Mesenchymal stem cell (in vitro differentiated cells and primary cell): ENCODE measurements at regions not wholly inside any gene's neighbourhood (a gene's known extent, or its start where the extent isn't known, plus 50 kb on each side); places are given as distances from the start of the nearest gene placed in this dataset.
A peak's percentile ranks its signal among the peaks of the same experiment; 100 is the strongest.

Source experiments
- DNase-seq: peaks from one replicate; pipeline ENCODE4 v3.0.0-alpha.2; 2013
- H2AFZ ChIP-seq: one replicate; pipeline ENCODE4 v1.6.1; 2013; ENCODE audit warnings: low read depth, mild to moderate bottlenecking, control low read depth, inconsistent platforms, low read length, moderate library complexity
- H2AK5ac ChIP-seq: 2 replicates; pipeline ENCODE4 v1.6.1; 2013; ENCODE audit warnings: low read length, moderate library complexity, mild to moderate bottlenecking, inconsistent platforms; ENCODE audit not compliant: severe bottlenecking
- H2BK120ac ChIP-seq: one replicate; pipeline ENCODE4 v1.6.1; 2013; ENCODE audit warnings: low read depth, mild to moderate bottlenecking, inconsistent platforms, low read length, moderate library complexity
- H2BK12ac ChIP-seq, 2 experiments: one replicate each; pipeline ENCODE4 v1.6.1; 2013; ENCODE audit warnings: inconsistent platforms in 2 of 2, low read length in 2 of 2, mild to moderate bottlenecking in 2 of 2, moderate library complexity in 2 of 2, control low read depth in 1 of 2
- H2BK15ac ChIP-seq: one replicate; pipeline ENCODE4 v1.6.1; 2013; ENCODE audit warnings: mild to moderate bottlenecking, low read depth, inconsistent platforms; ENCODE audit not compliant: poor library complexity, severe bottlenecking
- H2BK5ac ChIP-seq: 2 replicates; pipeline ENCODE4 v1.6.1; 2013; ENCODE audit warnings: low read depth, mild to moderate bottlenecking, low read length, control low read depth, inconsistent platforms; ENCODE audit not compliant: poor library complexity, severe bottlenecking
- H3K14ac ChIP-seq, 2 experiments: one replicate each; pipeline ENCODE4 v1.6.1; 2013; ENCODE audit warnings: inconsistent platforms in 2 of 2, low read length in 2 of 2, control low read depth in 1 of 2, mild to moderate bottlenecking in 1 of 2, moderate library complexity in 1 of 2
- H3K18ac ChIP-seq, 2 experiments: one replicate each; pipeline ENCODE4 v1.6.1; 2013; ENCODE audit warnings: inconsistent platforms in 2 of 2, low read length in 2 of 2, control low read depth in 1 of 2, low read depth in 1 of 2, mild to moderate bottlenecking in 1 of 2
- H3K23ac ChIP-seq, 2 experiments: one replicate each; pipeline ENCODE4 v1.6.1; 2013; ENCODE audit warnings: inconsistent platforms in 2 of 2, low read length in 2 of 2, mild to moderate bottlenecking in 2 of 2, moderate library complexity in 2 of 2, control low read depth in 1 of 2
- H3K27ac ChIP-seq: 2 replicates; pipeline ENCODE4 v1.5.1; 2013; ENCODE audit warnings: mild to moderate bottlenecking, moderate library complexity, low read length, control low read depth, inconsistent platforms; ENCODE audit not compliant: poor library complexity, severe bottlenecking
- H3K27me3 ChIP-seq, 2 experiments: 2 replicates each; pipeline versions ENCODE4 v1.6.1 to v1.7.0; 2013; ENCODE audit warnings: low read length in 2 of 2, mild to moderate bottlenecking in 2 of 2, moderate library complexity in 2 of 2, control low read depth in 1 of 2, inconsistent platforms in 1 of 2; ENCODE audit not compliant: control insufficient read depth in 1 of 2, insufficient read depth in 1 of 2
- H3K36me3 ChIP-seq, 2 experiments: 2 replicates each; pipeline versions ENCODE4 v1.6.1 to v1.7.0; 2013; ENCODE audit warnings: low read length in 2 of 2, control low read depth in 1 of 2, inconsistent platforms in 1 of 2, low read depth in 1 of 2, mild to moderate bottlenecking in 1 of 2; ENCODE audit not compliant: insufficient read depth in 2 of 2, control insufficient read depth in 1 of 2
- H3K4ac ChIP-seq, 2 experiments: one replicate each; pipeline ENCODE4 v1.6.1; 2013; ENCODE audit warnings: inconsistent platforms in 2 of 2, low read length in 2 of 2, mild to moderate bottlenecking in 2 of 2, moderate library complexity in 2 of 2, control low read depth in 1 of 2, low read depth in 1 of 2
- H3K4me1 ChIP-seq: 2 replicates; pipeline ENCODE4 v1.6.1; 2013; ENCODE audit warnings: low read depth, low read length, control low read depth; ENCODE audit not compliant: control insufficient read depth, insufficient read depth
- H3K4me2 ChIP-seq: 2 replicates; pipeline ENCODE4 v1.6.1; 2013; ENCODE audit warnings: low read length, mild to moderate bottlenecking, inconsistent platforms; ENCODE audit not compliant: poor library complexity, severe bottlenecking
- H3K4me3 ChIP-seq, 2 experiments: 2 replicates each; pipeline versions ENCODE4 v1.5.1 to v1.7.0; 2013; ENCODE audit warnings: low read length in 2 of 2, mild to moderate bottlenecking in 2 of 2, control low read depth in 1 of 2, low read depth in 1 of 2; ENCODE audit not compliant: insufficient read depth in 1 of 2
- H3K79me1 ChIP-seq: replicated peaks from 2 replicates; pipeline ENCODE4 v1.6.1; 2013; ENCODE audit warnings: mild to moderate bottlenecking, control low read depth, low read length, inconsistent platforms; ENCODE audit not compliant: poor library complexity, severe bottlenecking
- H3K9ac ChIP-seq: 2 replicates; pipeline ENCODE4 v1.7.0; 2013; ENCODE audit warnings: mild to moderate bottlenecking, low read length, moderate library complexity
- H3K9me3 ChIP-seq: 2 replicates; pipeline ENCODE4 v1.7.0; 2013; ENCODE audit warnings: mild to moderate bottlenecking, low read length; ENCODE audit not compliant: control insufficient read depth
- H4K8ac ChIP-seq: one replicate; pipeline ENCODE4 v1.6.1; 2013; ENCODE audit warnings: inconsistent platforms, mild to moderate bottlenecking, low read length, moderate library complexity
- H4K91ac ChIP-seq: one replicate; pipeline ENCODE4 v1.6.1; 2013; ENCODE audit warnings: mild to moderate bottlenecking, low read length, inconsistent platforms
- WGBS: methylation state at CpG from one replicate; pipeline ENCODE4 v1.1.7; 2013; ENCODE audit warnings: mixed read lengths; 5-methylcytosine and 5-hydroxymethylcytosine counted together

DNA sequence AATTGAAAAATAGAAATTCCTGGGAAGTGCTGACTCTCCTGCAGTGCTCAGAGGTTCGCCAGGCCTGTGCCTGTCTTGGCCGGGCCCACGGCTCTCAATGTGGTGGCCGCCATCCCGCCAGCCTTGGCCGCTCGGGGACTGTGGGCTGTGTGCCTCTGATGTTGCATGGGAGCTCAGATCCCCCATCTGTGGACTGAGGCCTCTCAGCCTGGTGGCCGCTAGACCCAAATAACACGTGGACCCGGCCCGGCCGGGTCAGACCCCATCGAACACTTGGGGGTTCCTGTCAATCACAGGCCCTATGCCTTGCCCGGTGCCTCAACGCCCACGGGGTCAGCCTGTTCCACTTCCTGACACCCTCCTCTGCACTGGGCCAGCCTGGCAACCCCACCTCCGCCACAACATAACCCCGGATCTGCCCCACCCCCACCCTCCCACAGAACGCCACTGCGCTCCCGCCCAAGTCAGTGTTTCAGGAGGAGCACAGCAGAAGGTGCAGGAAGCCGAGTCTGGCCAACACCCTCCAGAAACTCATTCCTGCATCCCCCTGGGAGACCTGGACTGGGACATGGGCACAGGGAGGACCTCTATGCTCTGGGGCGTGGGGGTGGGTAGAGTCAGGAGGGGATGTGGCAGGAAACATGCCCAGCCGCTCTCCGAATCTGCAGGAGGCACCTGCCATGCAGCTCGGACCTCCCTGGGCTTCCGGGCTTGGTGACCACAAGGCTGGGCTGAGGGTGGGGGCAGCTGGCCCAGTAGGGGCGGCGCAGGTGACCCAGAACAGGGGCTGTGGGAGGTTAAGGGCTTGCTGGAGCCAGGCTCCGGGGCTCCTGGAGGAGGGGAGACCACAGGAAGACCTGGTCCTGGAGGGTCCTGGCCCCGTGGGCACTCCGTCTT lies 98.7 kb upstream of the BHLHE23 start:
- Histone ChIP-seq H3K27me3 (peaks cover 15 to 32% of the 10 kb centered on the region in 2 experiments), H3K14ac (no peak overlapping the region), H3K36me3 (no peaks in the 10 kb centered on the region), H2AK5ac (no peak overlapping the region), H2BK120ac (no peak overlapping the region), H2BK15ac (no peak overlapping the region), H3K23ac (no peak overlapping the region), H4K8ac (no peak overlapping the region), H2AFZ (no peak overlapping the region), H4K91ac (no peak overlapping the region), H3K79me1 (no peaks in the 10 kb centered on the region), H3K4ac (no peak overlapping the region), H3K4me1 (peaks cover 15% of the 10 kb centered on the region), H3K4me3 (no peak overlapping the region), H3K27ac (no peak overlapping the region), H3K9ac (no peak overlapping the region), H3K9me3 (no peaks in the 10 kb centered on the region), H2BK5ac (no peak overlapping the region), H2BK12ac (no peak overlapping the region), H3K4me2 (no peak overlapping the region), H3K18ac (no peak overlapping the region)
- WGBS: 88% methylated on average over 26 of the region's 32 CpGs
- DNase-seq: no peak

DNA sequence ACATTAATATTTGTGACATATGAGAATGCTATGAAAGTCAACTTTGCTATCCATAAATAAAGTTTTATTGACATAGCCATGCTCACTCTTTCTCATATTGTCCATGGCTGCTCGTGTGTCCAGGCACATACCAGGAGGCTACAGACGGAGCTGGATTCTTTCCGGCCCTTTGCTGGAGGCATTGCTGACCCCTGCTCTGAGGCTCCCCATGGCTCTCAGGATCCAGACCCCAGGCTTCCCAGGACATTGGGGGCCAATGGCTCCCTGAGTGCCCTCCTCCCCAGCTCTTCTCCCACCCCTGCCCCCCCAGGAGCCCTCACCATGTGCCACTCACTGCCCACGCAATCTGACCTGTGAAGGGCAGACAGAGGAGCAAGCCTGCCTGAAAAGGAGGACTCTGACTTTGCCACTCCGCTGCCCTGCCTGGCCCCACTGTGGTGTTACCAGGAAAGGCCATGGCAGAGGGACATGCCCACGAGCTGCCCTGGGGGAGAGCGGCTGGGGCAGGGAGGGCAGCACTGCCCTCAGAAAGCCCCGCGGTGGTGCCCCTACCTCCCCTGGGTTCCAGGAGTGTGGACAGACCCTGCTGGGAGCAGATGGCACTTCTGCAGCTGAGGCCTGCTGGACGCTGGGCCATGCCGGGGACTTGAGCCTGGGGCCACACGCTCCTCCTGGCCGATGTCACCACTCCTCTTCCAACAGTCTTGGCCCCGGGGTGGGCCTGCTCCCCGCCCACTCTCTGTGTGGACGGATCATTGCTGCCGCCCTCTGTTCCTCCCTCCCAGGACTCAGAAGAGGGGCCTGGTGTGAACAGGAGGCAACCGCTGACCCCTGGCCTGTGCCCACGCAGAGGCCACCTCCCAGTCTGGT lies 97.8 kb upstream of the BHLHE23 start:
- Histone ChIP-seq H3K18ac (no peak overlapping the region), H3K27ac (no peak overlapping the region)

DNA sequence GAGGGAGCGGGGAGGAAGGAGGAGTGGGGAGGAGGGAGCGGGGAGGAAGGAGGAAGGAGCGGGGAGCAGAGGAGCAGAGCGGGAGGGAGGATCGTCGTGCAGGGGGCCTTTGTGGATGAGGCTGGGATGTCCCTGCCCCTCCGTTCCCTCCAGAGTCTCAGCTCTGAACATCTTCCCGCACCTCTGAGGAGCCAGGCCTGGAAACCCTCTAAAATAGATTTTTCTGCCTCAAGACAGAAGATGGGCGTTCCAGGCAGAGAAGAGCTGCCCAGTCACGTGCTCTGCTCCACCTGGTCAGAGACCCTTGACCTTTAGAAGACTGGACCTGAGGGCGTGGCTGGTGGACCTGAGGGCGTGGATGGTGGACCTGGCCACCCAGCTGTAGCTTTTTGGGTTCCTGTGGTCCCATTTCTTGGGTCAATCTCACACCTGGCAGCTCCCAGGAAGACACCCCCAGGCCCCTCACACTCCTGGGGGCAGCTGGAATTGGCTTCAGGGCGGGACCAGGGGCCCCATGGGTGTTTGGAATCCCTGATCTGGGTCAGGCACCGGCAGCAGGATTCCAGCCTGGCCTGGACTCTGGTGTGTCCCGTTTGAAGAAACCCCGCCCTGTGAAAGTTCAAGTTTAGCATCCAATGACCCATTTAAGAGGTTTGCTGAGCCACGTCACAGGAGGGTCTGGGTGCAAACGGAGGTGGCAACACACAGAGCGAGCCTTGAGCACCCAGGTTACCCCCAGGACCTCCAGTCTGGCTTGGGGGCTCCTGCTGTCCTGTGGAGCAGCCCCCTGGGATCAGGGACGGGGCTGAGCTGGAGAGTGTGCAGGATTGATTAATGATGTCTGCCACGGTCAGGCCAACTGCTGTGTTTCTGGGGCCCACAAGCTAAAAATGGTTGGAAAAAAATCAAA lies 96.9 kb upstream of the BHLHE23 start:
- Histone ChIP-seq H3K4me2 (no peak overlapping the region), H2BK15ac (no peak overlapping the region), H2AK5ac (no peak overlapping the region), H4K91ac (no peak overlapping the region), H3K23ac (no peak overlapping the region), H3K9me3 (no peaks in the 10 kb centered on the region), H3K9ac (no peak overlapping the region), H3K18ac (no peak overlapping the region), H2BK120ac (no peak overlapping the region), H2AFZ (no peak overlapping the region), H3K14ac (no peak overlapping the region), H3K36me3 (no peaks in the 10 kb centered on the region), H3K27me3 (peaks cover 29 to 46% of the 10 kb centered on the region in 2 experiments), H3K27ac (no peak overlapping the region), H3K4ac (no peak overlapping the region), H3K79me1 (no peaks in the 10 kb centered on the region), H3K4me3 (no peak overlapping the region), H2BK12ac (no peak overlapping the region), H4K8ac (no peak overlapping the region), H2BK5ac (no peak overlapping the region), H3K4me1 (peaks cover 15% of the 10 kb centered on the region)
- DNase-seq: peak; percentile 27
- WGBS: 71% methylated on average over 13 of the region's 21 CpGs

More for the DNA sequence above, 97.8 kb upstream of the BHLHE23 start:
- no peak overlapping the region for H2BK5ac ChIP-seq
- no peak overlapping the region for H3K4me3 ChIP-seq
- H3K14ac ChIP-seq: no peak overlapping the region
- DNase-seq: no peak
- no peaks in the 10 kb centered on the region for H3K9me3 ChIP-seq
- no peak overlapping the region for H2BK15ac ChIP-seq
- no peak overlapping the region for H3K9ac ChIP-seq
- peaks cover 22 to 39% of the 10 kb centered on the region in 2 experiments for H3K27me3 ChIP-seq
- H2BK12ac ChIP-seq: no peak overlapping the region
- H3K4me1 ChIP-seq: peaks cover 15% of the 10 kb centered on the region
- H3K36me3 ChIP-seq: no peaks in the 10 kb centered on the region
- no peak overlapping the region for H3K23ac ChIP-seq
- no peak overlapping the region for H3K4me2 ChIP-seq
- WGBS: 82% methylated on average over 17 of the region's 19 CpGs
- no peak overlapping the region for H2BK120ac ChIP-seq
- H4K8ac ChIP-seq: no peak overlapping the region
- no peak overlapping the region for H2AK5ac ChIP-seq
- H3K79me1 ChIP-seq: no peaks in the 10 kb centered on the region
- H2AFZ ChIP-seq: no peak overlapping the region
- no peak overlapping the region for H3K4ac ChIP-seq
- no peak overlapping the region for H4K91ac ChIP-seq
